ENCODE measurements at regions not wholly inside any gene's neighbourhood (a gene's known extent, or its start where the extent isn't known, plus 50 kb on each side); places are given as distances from the start of the nearest gene placed in this dataset.

GRCh38 chr2:60659026-60659425 is 97.0 kb upstream of the PAPOLG start:
- no peak for DNase-seq

DNA sequence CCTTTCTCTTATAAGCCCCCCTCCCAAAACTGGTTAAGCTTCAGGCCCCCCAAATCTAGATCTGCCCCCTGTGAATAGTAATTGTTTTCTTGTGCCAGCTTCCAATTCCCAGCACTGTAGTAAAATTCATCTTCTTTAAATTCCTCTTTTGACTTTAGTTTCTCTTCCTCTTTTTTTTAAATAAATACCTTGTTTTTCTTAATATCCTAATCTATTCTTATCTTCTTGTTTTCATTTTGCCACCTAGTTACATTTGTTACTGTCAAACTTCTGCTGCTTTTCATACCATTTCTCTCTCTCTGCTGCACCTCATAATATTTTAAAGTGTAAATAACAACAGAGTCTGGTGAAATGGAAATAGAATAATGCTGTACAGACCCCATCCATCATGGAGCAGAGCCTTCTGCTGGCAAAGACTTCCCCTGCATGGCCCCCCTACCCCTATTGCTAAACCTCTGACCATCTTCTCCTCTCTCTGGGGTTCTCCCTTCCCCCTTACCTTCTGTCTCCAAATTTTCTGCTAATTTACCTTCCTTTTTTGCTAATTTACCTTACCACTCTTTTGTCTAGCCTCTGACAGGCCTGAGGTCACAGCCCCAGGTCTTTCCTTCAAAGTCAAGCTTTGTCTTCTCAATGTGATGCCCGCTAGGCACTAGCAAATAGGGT is 94.9 kb upstream of the PAPOLG start:
- DNase-seq, result no peak

GRCh38 chr2:60662781-60663180 is 93.3 kb upstream of the PAPOLG start:
- no peak for DNase-seq

DNA sequence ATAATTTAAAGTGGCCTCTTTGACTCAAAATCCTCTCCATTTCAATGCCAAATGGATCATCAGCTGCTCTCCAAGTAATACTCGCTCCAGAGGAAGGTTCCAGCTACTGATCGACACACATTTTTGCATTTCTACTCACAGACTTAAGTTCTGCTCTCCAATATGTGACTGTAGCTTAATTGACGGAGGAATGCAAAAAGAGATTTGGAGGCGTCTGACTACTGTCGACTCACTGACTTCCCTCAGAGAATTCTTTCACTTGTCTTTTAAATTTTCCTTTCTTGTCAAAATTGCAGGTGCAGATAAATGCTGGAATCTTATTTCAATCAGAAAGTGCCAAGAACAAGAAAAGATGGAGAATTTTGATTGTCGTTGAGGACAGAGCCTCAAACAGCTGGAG is 84.1 kb upstream of the PAPOLG start:
- DNase-seq, result no peak

GRCh38 chr2:60674524-60675165 is 81.4 kb upstream of the PAPOLG start:
- peak; percentile 82 for DNase-seq

DNA sequence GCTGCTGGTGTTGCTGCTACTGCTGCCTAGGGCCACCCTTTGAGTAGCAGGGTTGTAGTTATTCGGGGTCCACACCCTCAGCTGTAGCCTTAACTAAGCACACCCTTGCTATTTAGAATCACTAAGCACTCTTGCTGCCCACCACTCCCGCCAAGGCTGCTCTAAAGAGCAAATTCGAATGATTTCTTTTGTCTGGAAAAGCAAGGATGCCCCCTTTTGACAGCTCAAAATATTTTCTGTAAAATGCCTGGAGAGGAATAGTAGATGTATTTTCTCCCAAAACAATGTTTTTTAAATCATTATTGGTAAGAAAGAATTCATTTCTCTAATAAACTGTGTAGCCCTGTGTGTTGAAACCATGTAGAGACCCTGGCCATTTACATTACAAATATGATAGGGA is 80.8 kb upstream of the PAPOLG start:
- no peak for DNase-seq

- DNase-seq, result no peak
Observed at GRCh38 chr2:60676706-60677330, 79.2 kb upstream of the PAPOLG start.

- DNase-seq, result no peak
Observed at GRCh38 chr2:60677356-60677755, 78.7 kb upstream of the PAPOLG start.

GRCh38 chr2:60678551-60678950 is 77.5 kb upstream of the PAPOLG start:
- no peak for DNase-seq

- no peak for DNase-seq
Observed at GRCh38 chr2:60679036-60679780, 76.9 kb upstream of the PAPOLG start.

GRCh38 chr2:60693551-60693950 is 62.5 kb upstream of the PAPOLG start:
- no peak for DNase-seq

DNA sequence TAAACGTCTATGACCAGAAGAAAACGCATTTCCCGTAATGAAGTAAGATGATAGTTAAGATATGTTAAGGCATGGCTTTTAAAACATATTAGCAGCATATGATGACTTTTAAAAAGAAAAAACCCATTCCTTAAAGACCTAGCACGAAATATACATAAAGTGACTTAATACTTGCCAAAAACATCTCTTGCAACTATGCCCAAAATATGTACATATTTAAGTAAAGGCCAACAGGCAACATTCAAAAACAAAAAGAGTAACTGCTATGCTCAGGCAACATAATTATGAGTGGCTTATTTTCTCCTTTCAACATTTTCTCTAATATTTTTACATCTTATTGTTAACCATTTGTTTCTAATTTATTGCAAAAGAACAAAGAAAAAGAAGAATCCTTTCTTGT is 60.3 kb upstream of the PAPOLG start:
- DNase-seq, result no peak

DNA sequence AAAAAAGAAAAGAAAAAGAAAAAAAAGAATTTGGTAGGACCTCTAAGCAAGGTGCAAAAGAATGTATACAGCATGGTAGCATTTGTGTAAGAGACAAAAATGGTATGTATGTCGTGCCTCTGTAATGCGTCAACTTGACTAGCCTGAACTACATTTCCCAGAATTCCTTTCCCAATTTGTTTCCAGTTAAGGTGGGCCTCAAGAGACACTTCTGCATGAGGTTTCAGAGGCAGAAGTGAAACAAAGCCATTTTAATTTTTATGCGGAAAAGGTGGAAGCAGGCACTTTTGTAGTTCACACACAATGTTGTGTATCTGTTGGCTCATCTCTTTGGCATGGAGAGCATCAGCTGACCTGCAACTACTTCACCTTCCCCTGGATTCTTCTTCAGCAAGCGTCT is 56.5 kb upstream of the PAPOLG start:
- DNase-seq, result no peak

GRCh38 chr2:60706021-60706420 is 50.0 kb upstream of the PAPOLG start:
- DNase-seq, result no peak
